ENCODE measurements at regions not wholly inside any gene's neighbourhood (a gene's known extent, or its start where the extent isn't known, plus 50 kb on each side); places are given as distances from the start of the nearest gene placed in this dataset.
"Not testable (repeated sequence)": the region's sequence is repeated elsewhere in the genome, so short reads cannot be mapped to it uniquely, and the experiment has no call there.

DNA sequence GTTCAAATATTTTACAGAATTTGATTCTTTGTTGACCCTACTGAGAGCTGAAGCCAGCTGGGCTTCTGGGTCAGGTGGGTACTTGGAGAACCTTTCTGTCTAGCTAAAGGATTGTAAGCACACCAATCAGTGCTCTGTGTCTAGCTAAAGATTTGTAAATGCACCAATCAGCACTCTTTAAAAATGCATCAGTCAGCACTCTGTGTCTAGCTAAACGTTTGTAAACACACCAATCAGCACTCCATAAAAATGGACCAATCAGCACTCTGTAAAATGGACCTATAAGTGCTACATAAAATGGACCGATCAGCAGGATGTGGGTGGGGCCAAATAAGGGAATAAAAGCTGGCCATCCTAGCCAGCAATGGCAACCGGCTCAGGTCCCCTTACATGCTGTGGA lies 76.4 kb upstream of the TMSB4Y start:
- H3K4me1 Mint-ChIP-seq; POLR2A ChIA-PET; H3K27me3 Mint-ChIP-seq; H3K27me3 ChIP-seq (ENCODE audit: control insufficient read depth in 2 of 2, insufficient read depth in 2 of 2, low read length in 2 of 2); ATAC-seq; H3K27ac Mint-ChIP-seq; intact Hi-C loops (cut with micrococcal nuclease); H3K9me3 ChIP-seq (ENCODE audit: control insufficient read depth in 2 of 3, low read length in 3 of 3); H3K9me3 Mint-ChIP-seq; H3K4me3 ChIP-seq (ENCODE audit: low read length); H3K4me1 ChIP-seq (ENCODE audit: control insufficient read depth in 2 of 2, insufficient read depth in 2 of 2, low read length in 2 of 2); H3K27ac ChIP-seq (ENCODE audit: low read depth, low read length); DNase-seq; H3K36me3 Mint-ChIP-seq; H3K4me3 Mint-ChIP-seq; CTCF ChIA-PET; H3K36me3 ChIP-seq (ENCODE audit: control insufficient read depth in 2 of 3, insufficient read depth in 3 of 3, low read length in 3 of 3): not testable (repeated sequence)

DNA sequence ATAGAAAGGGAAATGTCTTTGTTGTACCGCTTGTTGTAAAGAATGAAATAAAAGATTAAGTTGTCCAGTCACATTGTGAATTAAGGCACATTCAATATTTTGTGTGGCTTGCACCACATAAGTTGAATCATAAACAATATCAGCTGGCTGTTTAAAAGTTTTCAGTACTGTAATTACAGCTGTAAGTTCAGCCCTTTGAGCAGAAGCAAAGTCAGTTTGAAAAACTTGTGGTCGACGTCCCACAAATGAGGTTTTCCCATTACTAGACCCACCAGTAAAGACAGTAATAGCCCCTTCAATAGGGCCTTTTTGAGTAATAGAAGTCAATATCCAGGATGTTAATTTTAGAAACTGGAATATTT lies 87.8 kb upstream of the TMSB4Y start:
- CTCF ChIA-PET, result no interaction called here
- Histone ChIP-seq H3K27ac (ENCODE audit: low read depth, low read length) (no peak overlapping the region), H3K27me3 (ENCODE audit: control insufficient read depth in 2 of 2, insufficient read depth in 2 of 2, low read length in 2 of 2) (no peaks in the 10 kb centered on the region), H3K4me1 (ENCODE audit: control insufficient read depth in 2 of 2, insufficient read depth in 2 of 2, low read length in 2 of 2) (no peaks in the 10 kb centered on the region), H3K36me3 (ENCODE audit: control insufficient read depth in 2 of 3, insufficient read depth in 3 of 3, low read length in 3 of 3) (no peaks in the 10 kb centered on the region), H3K4me3 (ENCODE audit: low read length) (no peak overlapping the region), H3K9me3 (ENCODE audit: control insufficient read depth in 2 of 3, low read length in 3 of 3) (no peaks in the 10 kb centered on the region)
- no peaks in the 10 kb centered on the region for H3K4me1 Mint-ChIP-seq
- H3K9me3 Mint-ChIP-seq, result peaks cover 0 to 11% (median 0%) of the 10 kb centered on the region in 11 donors
- intact Hi-C loops (cut with micrococcal nuclease), result no loop called here
- H3K27me3 Mint-ChIP-seq, result no peaks in the 10 kb centered on the region
- ATAC-seq (no peak), DNase-seq (no peak)
- POLR2A ChIA-PET, result no interaction called here
- no peaks in the 10 kb centered on the region for H3K36me3 Mint-ChIP-seq
- H3K27ac Mint-ChIP-seq, result no peak overlapping the region
- no peak overlapping the region for H3K4me3 Mint-ChIP-seq

DNA sequence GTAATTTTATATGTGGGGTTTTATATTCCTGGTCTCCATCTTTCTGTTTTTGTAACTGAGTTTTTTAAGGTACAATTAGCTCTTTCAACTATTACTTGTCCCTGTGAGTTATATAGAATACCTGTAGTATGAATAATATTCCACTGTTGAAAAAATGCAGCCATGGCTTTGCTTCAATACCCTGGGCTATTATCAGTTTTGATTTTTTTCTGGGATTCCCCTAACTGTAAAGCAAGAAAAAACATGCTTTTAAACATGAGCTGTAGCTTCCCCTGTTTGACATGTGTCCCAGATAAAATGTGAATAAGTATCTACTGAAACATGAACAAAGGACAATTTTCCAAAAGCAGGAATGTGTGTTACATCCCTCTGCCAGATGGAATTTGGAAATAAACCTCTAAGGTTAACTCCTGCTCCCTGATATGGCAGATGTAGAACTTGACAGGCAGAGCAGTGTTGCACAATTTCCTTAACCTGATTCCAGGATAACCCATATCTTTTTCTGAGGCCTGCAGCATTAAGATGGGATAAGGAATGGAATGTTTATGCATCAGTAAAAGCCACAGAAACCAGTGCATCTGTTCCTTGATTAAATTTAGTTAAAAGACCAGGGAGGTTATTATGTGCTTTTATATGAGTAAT lies 88.3 kb upstream of the TMSB4Y start:
- ATAC-seq, result no peak
- no peaks in the 10 kb centered on the region for H3K4me1 ChIP-seq (ENCODE audit: control insufficient read depth in 2 of 2, insufficient read depth in 2 of 2, low read length in 2 of 2)
- DNase-seq, result no peak
- no peaks in the 10 kb centered on the region for H3K4me1 Mint-ChIP-seq
- ChIA-PET POLR2A (no interaction called here), CTCF (no interaction called here)
- peaks cover 0 to 11% (median 0%) of the 10 kb centered on the region in 11 donors for H3K9me3 Mint-ChIP-seq
- intact Hi-C loops (cut with micrococcal nuclease), result no loop called here
- H3K27ac Mint-ChIP-seq, result no peak overlapping the region
- H3K4me3 Mint-ChIP-seq, result no peak overlapping the region
- no peaks in the 10 kb centered on the region for H3K36me3 Mint-ChIP-seq
- no peak overlapping the region for H3K27ac ChIP-seq (ENCODE audit: low read depth, low read length)
- no peaks in the 10 kb centered on the region for H3K36me3 ChIP-seq (ENCODE audit: control insufficient read depth in 2 of 3, insufficient read depth in 3 of 3, low read length in 3 of 3)
- H3K27me3 ChIP-seq (ENCODE audit: control insufficient read depth in 2 of 2, insufficient read depth in 2 of 2, low read length in 2 of 2), result no peaks in the 10 kb centered on the region
- no peaks in the 10 kb centered on the region for H3K9me3 ChIP-seq (ENCODE audit: control insufficient read depth in 2 of 3, low read length in 3 of 3)
- H3K4me3 ChIP-seq (ENCODE audit: low read length), result no peak overlapping the region
- no peaks in the 10 kb centered on the region for H3K27me3 Mint-ChIP-seq

DNA sequence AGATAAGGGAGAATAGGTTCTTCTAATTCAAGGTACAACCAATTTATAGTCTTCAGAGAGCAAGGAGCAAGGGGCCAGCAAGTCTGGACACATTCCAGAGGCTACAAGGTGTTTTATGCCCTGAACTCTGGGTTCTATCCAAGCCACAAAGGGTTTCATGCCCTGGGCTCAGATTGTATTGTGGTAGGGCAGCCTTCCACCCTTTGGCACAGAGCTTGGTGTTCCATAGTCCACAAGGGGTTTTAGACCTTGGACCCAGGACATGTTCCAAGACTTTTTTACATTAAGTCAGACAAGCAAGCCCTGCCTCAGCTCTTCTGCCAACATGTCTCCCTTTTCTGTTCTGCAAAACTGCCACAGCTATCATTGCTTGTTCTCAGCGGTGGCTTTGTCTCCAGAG lies 90.8 kb upstream of the TMSB4Y start:
- H3K36me3 Mint-ChIP-seq, result no peaks in the 10 kb centered on the region
- peaks cover 0 to 19% (median 0%) of the 10 kb centered on the region in 11 donors for H3K9me3 Mint-ChIP-seq
- POLR2A ChIA-PET, result no interaction called here
- no peak for ATAC-seq
- no peaks in the 10 kb centered on the region for H3K27me3 Mint-ChIP-seq
- Histone ChIP-seq H3K36me3 (ENCODE audit: control insufficient read depth in 2 of 3, insufficient read depth in 3 of 3, low read length in 3 of 3) (no peaks in the 10 kb centered on the region), H3K27me3 (ENCODE audit: control insufficient read depth in 2 of 2, insufficient read depth in 2 of 2, low read length in 2 of 2) (no peaks in the 10 kb centered on the region), H3K4me3 (ENCODE audit: low read length) (no peak overlapping the region), H3K9me3 (ENCODE audit: control insufficient read depth in 2 of 3, low read length in 3 of 3) (no peaks in the 10 kb centered on the region), H3K27ac (ENCODE audit: low read depth, low read length) (no peak overlapping the region), H3K4me1 (ENCODE audit: control insufficient read depth in 2 of 2, insufficient read depth in 2 of 2, low read length in 2 of 2) (no peaks in the 10 kb centered on the region)
- no peak overlapping the region for H3K27ac Mint-ChIP-seq
- CTCF ChIA-PET, result no interaction called here
- no peaks in the 10 kb centered on the region for H3K4me1 Mint-ChIP-seq
- H3K4me3 Mint-ChIP-seq, result no peak overlapping the region
- no peak for DNase-seq
- intact Hi-C loops (cut with micrococcal nuclease), result no loop called here

DNA sequence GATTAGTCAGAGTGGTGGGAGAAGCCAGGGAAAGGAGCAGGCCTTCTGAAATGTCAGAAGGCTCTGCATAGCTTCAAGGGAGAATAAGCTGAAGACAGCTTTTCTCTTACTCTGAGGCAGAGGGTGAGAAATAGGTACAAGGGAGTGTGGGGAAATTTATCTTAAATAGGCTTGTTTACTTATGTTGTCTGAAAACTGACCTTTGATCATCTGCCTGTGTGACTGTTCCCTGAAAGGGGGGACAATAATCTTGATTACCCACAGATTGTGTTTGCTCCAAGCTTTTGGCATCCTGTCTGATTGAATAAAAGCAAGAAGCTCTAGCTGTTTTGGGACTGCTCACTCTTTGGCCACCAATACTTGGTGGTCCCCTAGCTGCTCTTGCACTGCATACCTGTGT lies 91.7 kb upstream of the TMSB4Y start:
- Mint-ChIP-seq H3K27me3 (no peaks in the 10 kb centered on the region), H3K4me1 (no peaks in the 10 kb centered on the region), H3K36me3 (no peaks in the 10 kb centered on the region), H3K9me3 (peaks cover 0 to 19% (median 0%) of the 10 kb centered on the region in 11 donors), H3K4me3 (no peak overlapping the region), H3K27ac (no peak overlapping the region)
- H3K4me1 ChIP-seq (ENCODE audit: control insufficient read depth in 2 of 2, insufficient read depth in 2 of 2, low read length in 2 of 2), result no peaks in the 10 kb centered on the region
- ChIA-PET CTCF (no interaction called here), POLR2A (no interaction called here)
- H3K27ac ChIP-seq (ENCODE audit: low read depth, low read length), result no peak overlapping the region
- H3K36me3 ChIP-seq (ENCODE audit: control insufficient read depth in 2 of 3, insufficient read depth in 3 of 3, low read length in 3 of 3), result no peaks in the 10 kb centered on the region
- no peak overlapping the region for H3K4me3 ChIP-seq (ENCODE audit: low read length)
- no peak for DNase-seq
- no peak for ATAC-seq
- intact Hi-C loops (cut with micrococcal nuclease), result no loop called here
- no peaks in the 10 kb centered on the region for H3K27me3 ChIP-seq (ENCODE audit: control insufficient read depth in 2 of 2, insufficient read depth in 2 of 2, low read length in 2 of 2)
- H3K9me3 ChIP-seq (ENCODE audit: control insufficient read depth in 2 of 3, low read length in 3 of 3), result no peaks in the 10 kb centered on the region

DNA sequence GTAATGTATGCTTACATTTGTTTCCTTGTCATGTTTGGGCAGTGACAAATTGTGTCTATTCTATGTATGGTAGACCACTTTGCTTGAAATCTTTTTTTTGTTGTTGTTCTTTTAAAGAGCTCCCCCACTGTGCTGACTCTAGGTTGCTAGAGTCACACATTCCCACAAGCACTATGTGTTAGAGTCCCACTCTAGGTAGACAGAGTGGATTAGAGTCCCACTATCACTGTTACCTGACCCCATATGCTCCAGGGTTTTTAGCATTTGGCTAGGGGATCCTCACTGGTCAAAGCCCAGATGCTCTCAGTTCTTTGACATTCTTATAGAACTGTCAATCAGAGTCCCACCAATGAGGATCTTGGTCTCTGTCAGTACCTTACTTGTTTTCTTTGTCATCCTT lies 111.2 kb upstream of the TMSB4Y start:
- Histone ChIP-seq H3K36me3 (ENCODE audit: control insufficient read depth in 2 of 3, insufficient read depth in 3 of 3, low read length in 3 of 3) (no peaks in the 10 kb centered on the region), H3K9me3 (ENCODE audit: control insufficient read depth in 2 of 3, low read length in 3 of 3) (no peaks in the 10 kb centered on the region), H3K4me1 (ENCODE audit: control insufficient read depth in 2 of 2, insufficient read depth in 2 of 2, low read length in 2 of 2) (no peaks in the 10 kb centered on the region), H3K27me3 (ENCODE audit: control insufficient read depth in 2 of 2, insufficient read depth in 2 of 2, low read length in 2 of 2) (no peaks in the 10 kb centered on the region), H3K27ac (ENCODE audit: low read depth, low read length) (no peak overlapping the region), H3K4me3 (ENCODE audit: low read length) (no peak overlapping the region)
- intact Hi-C loops (cut with micrococcal nuclease), result no loop called here
- H3K4me1 Mint-ChIP-seq, result peaks cover 0 to 2% (median 0%) of the 10 kb centered on the region in 7 donors
- no peaks in the 10 kb centered on the region for H3K36me3 Mint-ChIP-seq
- H3K27ac Mint-ChIP-seq, result no peak overlapping the region
- ChIA-PET POLR2A (no interaction called here), CTCF (no interaction called here)
- H3K4me3 Mint-ChIP-seq, result no peak overlapping the region
- H3K27me3 Mint-ChIP-seq, result no peaks in the 10 kb centered on the region
- ATAC-seq (no peak), DNase-seq (no peak)
- H3K9me3 Mint-ChIP-seq, result no peaks in the 10 kb centered on the region

DNA sequence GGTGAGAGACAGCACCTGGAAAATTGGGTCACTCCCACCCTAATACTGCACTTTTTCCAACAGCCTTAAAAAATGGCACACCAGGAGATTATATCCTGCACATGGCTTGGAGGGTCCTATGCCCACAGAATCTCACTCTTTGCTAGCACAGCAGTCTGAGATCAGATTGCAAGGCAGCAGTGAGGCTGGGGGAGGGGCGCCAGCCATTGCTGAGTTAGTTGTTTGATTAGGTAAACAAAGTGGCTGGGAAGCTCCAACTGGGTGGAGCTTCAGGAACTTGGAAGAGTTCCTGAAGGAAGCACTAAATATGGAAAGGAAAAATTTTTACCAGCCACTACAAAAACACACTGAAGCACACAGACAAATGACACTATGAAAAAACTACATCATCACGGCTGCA lies 91.1 kb upstream of the UTY start:
- DNase-seq; H3K27ac ChIP-seq (ENCODE audit: low read depth, low read length); H3K36me3 Mint-ChIP-seq; H3K27ac Mint-ChIP-seq; H3K27me3 ChIP-seq (ENCODE audit: control insufficient read depth in 2 of 2, insufficient read depth in 2 of 2, low read length in 2 of 2); H3K4me3 Mint-ChIP-seq; H3K27me3 Mint-ChIP-seq; H3K9me3 ChIP-seq (ENCODE audit: control insufficient read depth in 2 of 3, low read length in 3 of 3); H3K4me1 ChIP-seq (ENCODE audit: control insufficient read depth in 2 of 2, insufficient read depth in 2 of 2, low read length in 2 of 2); intact Hi-C loops (cut with micrococcal nuclease); H3K36me3 ChIP-seq (ENCODE audit: control insufficient read depth in 2 of 3, insufficient read depth in 3 of 3, low read length in 3 of 3); POLR2A ChIA-PET; H3K4me3 ChIP-seq (ENCODE audit: low read length); H3K4me1 Mint-ChIP-seq; H3K9me3 Mint-ChIP-seq; CTCF ChIA-PET; ATAC-seq: not testable (repeated sequence)

All from naive thymus-derived CD4-positive, alpha-beta T cell (primary cell).